Endothelial cell of umbilical vein (primary cell): ENCODE measurements at regions not wholly inside any gene's neighbourhood (a gene's known extent, or its start where the extent isn't known, plus 50 kb on each side); places are given as distances from the start of the nearest gene placed in this dataset.

Experiments
- BruUV-seq: library from RNA; stranded (reverse); fragments of 400-500 nt; replicated peaks from 2 replicates; lab custom pipeline; 2021; lab: Mats Ljungman, UMichigan
- CTCF ChIA-PET: fragments of 300-600, 350-600 bp; sonication (Branson Sonifier 250); formaldehyde crosslinking; loops from one replicate; lab custom pipeline; 2021; ENCODE audit warnings: antibody characterized with exemption, inconsistent platforms; lab: Charles Lee
- POLR2A ChIA-PET: fragments of 300-600, 350-600 bp; sonication (Branson Sonifier 250); formaldehyde crosslinking; loops from one replicate; lab custom pipeline; 2021; ENCODE audit warnings: antibody characterized with exemption, inconsistent platforms; lab: Charles Lee
- DNase-seq: peaks from one replicate; pipeline ENCODE4 v3.0.0-alpha.2; 2011; ENCODE audit warnings: low read depth, low spot score
- FAIRE-seq: peaks from 2 replicates; lab custom pipeline; 2011; peaks lifted over from hg19 to GRCh38; lab: Jason Lieb, UNC
- H2AFZ ChIP-seq: 2 replicates; pipeline ENCODE4 v1.6.0; 2012; ENCODE audit warnings: low read depth, low read length, control low read depth, inconsistent platforms
- H3K27ac ChIP-seq: 2 replicates; pipeline ENCODE4 v1.5.1; 2011; ENCODE audit warnings: low read depth, mild to moderate bottlenecking, control low read depth, low read length, moderate library complexity; ENCODE audit not compliant: insufficient read depth
- H3K27me3 ChIP-seq, 2 experiments: 2 replicates each; pipeline versions ENCODE4 v1.6.0 to v1.6.1; 2011; ENCODE audit warnings: low read length in 2 of 2, mixed read lengths in 1 of 2; ENCODE audit not compliant: control insufficient read depth in 2 of 2, insufficient read depth in 2 of 2
- H3K36me3 ChIP-seq, 2 experiments: 2 replicates in 1 of 2; 3 replicates in 1 of 2; pipeline ENCODE4 v1.5.1; 2011; ENCODE audit warnings: low read length in 2 of 2, mild to moderate bottlenecking in 1 of 2, moderate library complexity in 1 of 2; ENCODE audit not compliant: control insufficient read depth in 2 of 2, insufficient read depth in 2 of 2; ENCODE audit errors: extremely low read depth in 1 of 2
- H3K4me1 ChIP-seq: 3 replicates; pipeline ENCODE4 v1.5.1; 2011; ENCODE audit warnings: mild to moderate bottlenecking, low read length; ENCODE audit not compliant: control insufficient read depth, insufficient read depth; ENCODE audit errors: extremely low read depth
- H3K4me2 ChIP-seq: 2 replicates; pipeline ENCODE4 v1.6.1; 2011; ENCODE audit warnings: low read length, control low read depth, mixed read lengths; ENCODE audit not compliant: insufficient read depth
- H3K4me3 ChIP-seq, 3 experiments: fragments of 200-600 bp in 1 of 3; sonication (generic), shearing (Covaris generic) in 1 of 3; replicated peaks in 1 of 3; 2 replicates each; pipeline ENCODE4 v1.5.1; 2011 to 2016; ENCODE audit warnings: control low read depth in 3 of 3, low read length in 3 of 3, mild to moderate bottlenecking in 2 of 3, inconsistent platforms in 1 of 3, low read depth in 1 of 3, moderate library complexity in 1 of 3; ENCODE audit not compliant: insufficient read depth in 1 of 3
- H3K79me2 ChIP-seq: 2 replicates; pipeline ENCODE4 v1.6.0; 2012; ENCODE audit warnings: low read length, inconsistent platforms; ENCODE audit not compliant: control insufficient read depth, insufficient read depth
- H3K9ac ChIP-seq: replicated peaks from 2 replicates; pipeline ENCODE3; 2011; ENCODE audit warnings: low read length, control low read depth; ENCODE audit not compliant: insufficient read depth; ENCODE audit errors: extremely low read depth
- H3K9me1 ChIP-seq: replicated peaks from 3 replicates; pipeline ENCODE4 v1.6.0; 2011; ENCODE audit warnings: mild to moderate bottlenecking, low read length; ENCODE audit not compliant: control insufficient read depth, insufficient read depth; ENCODE audit errors: extremely low read depth
- H3K9me3 ChIP-seq: replicated peaks from 2 replicates; pipeline ENCODE4 v1.5.1; 2012; ENCODE audit warnings: low read length, inconsistent platforms; ENCODE audit not compliant: control insufficient read depth, insufficient read depth
- H4K20me1 ChIP-seq: replicated peaks from 2 replicates; pipeline ENCODE3; 2011; ENCODE audit warnings: mild to moderate bottlenecking, low read length; ENCODE audit not compliant: control insufficient read depth, insufficient read depth; ENCODE audit errors: extremely low read depth
- EZH2 ChIP-seq: IDR thresholded peaks from 2 replicates; pipeline ENCODE4 v1.6.1; 2012; ENCODE audit warnings: borderline replicate concordance, low read depth, mild to moderate bottlenecking, moderate library complexity, low read length, inconsistent platforms; ENCODE audit not compliant: severe bottlenecking
- FOS ChIP-seq: IDR thresholded peaks from 2 replicates; pipeline ENCODE4 v1.6.1; 2011; ENCODE audit warnings: mild to moderate bottlenecking, low read length, moderate library complexity, borderline replicate concordance; ENCODE audit not compliant: insufficient read depth
- GATA2 ChIP-seq: IDR thresholded peaks from 2 replicates; pipeline ENCODE4 v1.7.0; 2011; ENCODE audit warnings: low read depth, mild to moderate bottlenecking, moderate library complexity, mixed read lengths, low read length; ENCODE audit not compliant: insufficient read length, insufficient read depth
- JUN ChIP-seq: IDR thresholded peaks from 2 replicates; pipeline ENCODE4 v1.6.1; 2011; ENCODE audit warnings: borderline replicate concordance, low read depth; ENCODE audit not compliant: insufficient read length, insufficient read depth
- MYC ChIP-seq: IDR thresholded peaks from one replicate; pipeline ENCODE4 v1.6.1; 2011; ENCODE audit warnings: mild to moderate bottlenecking, low read depth, low read length
- POLR2A ChIP-seq: IDR thresholded peaks from 2 replicates; pipeline ENCODE4 v1.6.1; 2012; ENCODE audit warnings: low read depth, mild to moderate bottlenecking, control low read depth, low read length
- POLR2AphosphoS5 ChIP-seq: IDR thresholded peaks from 2 replicates; pipeline ENCODE4 v1.6.1; 2012; ENCODE audit warnings: low read depth, mild to moderate bottlenecking, control low read depth, low read length, moderate library complexity; ENCODE audit not compliant: insufficient read depth
- dilution Hi-C: fragments of 300-500 bp; cut with MboI; formaldehyde crosslinking; loops from one replicate; pipeline ENCODE4 v1.15.0; 2019; ENCODE audit warnings: low sequenced_read_pairs; ENCODE audit not compliant: extremely low pct_ligation_motif_present
- intact Hi-C: fragments of 100-400 bp; cut with micrococcal nuclease; formaldehyde crosslinking; loops from one replicate; pipeline ENCODE4 v1.10.0; 2022
- TF ChIP-seq, protein P1 (sequence below): IDR thresholded peaks from 2 replicates; pipeline ENCODE4 v1.6.1; 2011; ENCODE audit not compliant: insufficient read depth, insufficient read length
- TF ChIP-seq, protein P2 (sequence below), 2 donors: IDR thresholded peaks; 1 replicate in 1 of 2; 2 replicates in 1 of 2; pipeline ENCODE4 v1.5.1; 2011; ENCODE audit warnings: low read length in 2 of 2, mild to moderate bottlenecking in 2 of 2, moderate library complexity in 2 of 2, control low read depth in 1 of 2, inconsistent platforms in 1 of 2, low read depth in 1 of 2; ENCODE audit not compliant: insufficient read depth in 1 of 2; ENCODE audit errors: extremely low read depth in 1 of 2

DNA sequence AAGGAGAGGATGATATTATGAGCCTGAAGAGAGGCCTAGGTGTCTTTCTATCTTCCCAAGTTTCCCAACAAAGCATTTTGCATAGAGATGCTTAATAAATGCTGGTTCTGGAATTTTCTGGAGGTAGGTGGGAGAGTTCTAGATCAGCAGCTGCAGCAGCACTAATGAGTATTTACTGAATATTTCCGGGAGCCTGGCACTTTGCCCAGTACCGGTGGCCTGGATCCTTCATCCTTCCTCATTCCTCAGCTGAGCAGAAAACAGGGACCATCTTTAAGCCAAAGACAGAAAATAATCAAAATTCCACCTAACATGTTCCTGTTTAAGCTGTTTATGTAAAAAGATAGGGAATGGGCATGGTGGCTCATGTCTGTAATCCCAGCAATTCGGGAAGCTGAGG lies 813.2 kb upstream of the AUTS2 start:
- intact Hi-C loops, result no loop called here
- no peak for FAIRE-seq

More for the DNA sequence above, 813.2 kb upstream of the AUTS2 start:
- Histone ChIP-seq H3K36me3 (no peaks in the 10 kb centered on the region), H3K9me3 (peaks cover 2% of the 10 kb centered on the region), H3K9me1 (no peaks in the 10 kb centered on the region), H3K4me1 (no peaks in the 10 kb centered on the region), H3K27me3 (no peaks in the 10 kb centered on the region), H3K9ac (no peak overlapping the region), H4K20me1 (no peaks in the 10 kb centered on the region), H3K27ac (no peak overlapping the region), H2AFZ (no peak overlapping the region), H3K79me2 (no peaks in the 10 kb centered on the region), H3K4me3 (no peak overlapping the region), H3K4me2 (no peak overlapping the region)
- dilution Hi-C loops, result no loop called here
- ChIA-PET CTCF (no interaction called here), POLR2A (no interaction called here)
- TF ChIP-seq FOS (no peak), POLR2A (no peak), GATA2 (no peak), MYC (no peak), EZH2 (no peak), JUN (no peak), POLR2AphosphoS5 (no peak)
- TF ChIP-seq, protein P1, sequence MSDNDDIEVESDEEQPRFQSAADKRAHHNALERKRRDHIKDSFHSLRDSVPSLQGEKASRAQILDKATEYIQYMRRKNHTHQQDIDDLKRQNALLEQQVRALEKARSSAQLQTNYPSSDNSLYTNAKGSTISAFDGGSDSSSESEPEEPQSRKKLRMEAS, result no peak
- TF ChIP-seq, protein P2, sequence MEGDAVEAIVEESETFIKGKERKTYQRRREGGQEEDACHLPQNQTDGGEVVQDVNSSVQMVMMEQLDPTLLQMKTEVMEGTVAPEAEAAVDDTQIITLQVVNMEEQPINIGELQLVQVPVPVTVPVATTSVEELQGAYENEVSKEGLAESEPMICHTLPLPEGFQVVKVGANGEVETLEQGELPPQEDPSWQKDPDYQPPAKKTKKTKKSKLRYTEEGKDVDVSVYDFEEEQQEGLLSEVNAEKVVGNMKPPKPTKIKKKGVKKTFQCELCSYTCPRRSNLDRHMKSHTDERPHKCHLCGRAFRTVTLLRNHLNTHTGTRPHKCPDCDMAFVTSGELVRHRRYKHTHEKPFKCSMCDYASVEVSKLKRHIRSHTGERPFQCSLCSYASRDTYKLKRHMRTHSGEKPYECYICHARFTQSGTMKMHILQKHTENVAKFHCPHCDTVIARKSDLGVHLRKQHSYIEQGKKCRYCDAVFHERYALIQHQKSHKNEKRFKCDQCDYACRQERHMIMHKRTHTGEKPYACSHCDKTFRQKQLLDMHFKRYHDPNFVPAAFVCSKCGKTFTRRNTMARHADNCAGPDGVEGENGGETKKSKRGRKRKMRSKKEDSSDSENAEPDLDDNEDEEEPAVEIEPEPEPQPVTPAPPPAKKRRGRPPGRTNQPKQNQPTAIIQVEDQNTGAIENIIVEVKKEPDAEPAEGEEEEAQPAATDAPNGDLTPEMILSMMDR (IDR thresholded peaks at IDR 0.05; ENCODE audit: extremely low read depth in 1 of 2, insufficient read depth in 1 of 2, low read depth in 1 of 2, low read length in 2 of 2), result no peak
- BruUV-seq, result no TSS peak
- DNase-seq, result no peak
